ENCODE measurements at regions not wholly inside any gene's neighbourhood (a gene's known extent, or its start where the extent isn't known, plus 50 kb on each side); places are given as distances from the start of the nearest gene placed in this dataset.

GRCh38 chr14:40679256-40679655 is 927.4 kb upstream of the LRFN5 start:
- POLR2A ChIA-PET: no interaction called here
- CTCF ChIA-PET: no interaction called here

More at GRCh38 chr14:40679256-40679655, 927.4 kb upstream of the LRFN5 start:
- H3K79me2 ChIP-seq (ENCODE audit: insufficient read depth, low read length): no peaks in the 10 kb centered on the region
- H3K4me2 ChIP-seq (ENCODE audit: low read length): no peak overlapping the region
- H3K4me1 ChIP-seq (ENCODE audit: control insufficient read depth in 1 of 2, insufficient read depth in 2 of 2, low read length in 2 of 2): no peaks in the 10 kb centered on the region
- H3K4me3 ChIP-seq (replicated peaks in 1 of 2; ENCODE audit: low read depth in 1 of 2, low read length in 2 of 2): no peak overlapping the region
- intact Hi-C loops (cut with micrococcal nuclease): no loop called here
- no peak overlapping the region for H3K9ac ChIP-seq (ENCODE audit: low read length)
- TF ChIP-seq, protein P1, sequence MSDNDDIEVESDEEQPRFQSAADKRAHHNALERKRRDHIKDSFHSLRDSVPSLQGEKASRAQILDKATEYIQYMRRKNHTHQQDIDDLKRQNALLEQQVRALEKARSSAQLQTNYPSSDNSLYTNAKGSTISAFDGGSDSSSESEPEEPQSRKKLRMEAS (IDR thresholded peaks at IDR 0.05): no peak
- TF ChIP-seq CBX3 (IDR thresholded peaks at IDR 0.05; ENCODE audit: low read depth): no peak
- TF ChIP-seq ELF1 (IDR thresholded peaks at IDR 0.05; ENCODE audit: borderline replicate concordance, low read depth): no peak
- TF ChIP-seq REST (IDR thresholded peaks at IDR 0.05; ENCODE audit: low read depth): no peak
- TF ChIP-seq SIN3A (IDR thresholded peaks at IDR 0.05; ENCODE audit: low read depth): no peak
- TF ChIP-seq YY1 (IDR thresholded peaks at IDR 0.05; ENCODE audit: extremely low read depth, insufficient replicate concordance, low read depth, low read length): no peak
- no peak for TF ChIP-seq CTCF (IDR thresholded peaks at IDR 0.05 in 2 of 3, conservative IDR thresholded peaks at IDR 0.05 in 1 of 3; ENCODE audit: borderline replicate concordance in 1 of 3, insufficient read depth in 1 of 3, low read depth in 2 of 3, low read length in 2 of 3)
- TF ChIP-seq ZNF274 (IDR thresholded peaks at IDR 0.05; ENCODE audit: low read depth, low read length): no peak
- TF ChIP-seq ATF3 (IDR thresholded peaks at IDR 0.05): no peak
- no peak for TF ChIP-seq SP1 (IDR thresholded peaks at IDR 0.05; ENCODE audit: low read depth)
- H2AFZ ChIP-seq (ENCODE audit: low read depth, low read length, poor library complexity, severe bottlenecking): no peak overlapping the region
- 0 out of 4 replicates have a peak, but pooled peaks cover 0 to 6% of the 10 kb centered on the region in 2 experiments for H3K9me3 ChIP-seq (ENCODE audit: control insufficient read depth in 1 of 2, insufficient read depth in 1 of 2, low read depth in 1 of 2, low read length in 2 of 2)
- no peak overlapping the region for H3K27ac ChIP-seq (ENCODE audit: low read depth, low read length)
- ATAC-seq (no peak), DNase-seq (ENCODE audit: low read depth, low spot score) (no peak)
- RAD21 ChIA-PET (ENCODE audit: low non-redundant PET in 1 of 2, low total read pairs in 2 of 2, uncharacterized antibody in 2 of 2, unreplicated experiment in 2 of 2): no interaction called here
- no peaks in the 10 kb centered on the region for H3K27me3 ChIP-seq (ENCODE audit: insufficient read depth, low read length)
- no peaks in the 10 kb centered on the region for H3K9me2 ChIP-seq (ENCODE audit: insufficient read depth)
- BruUV-seq (replicated peaks): no TSS peak
- H3K36me3 ChIP-seq (ENCODE audit: control insufficient read depth in 1 of 2, insufficient read depth in 2 of 2, low read length in 2 of 2): no peaks in the 10 kb centered on the region
- H4K20me1 ChIP-seq (ENCODE audit: insufficient read depth): no peaks in the 10 kb centered on the region
